GM13977 (cell line): ENCODE measurements at regions not wholly inside any gene's neighbourhood (a gene's known extent, or its start where the extent isn't known, plus 50 kb on each side); places are given as distances from the start of the nearest gene placed in this dataset.

Experiments used
- DNase-seq: peaks from one replicate; pipeline ENCODE4 v3.0.0; 2012; ENCODE audit warnings: low spot score
- CTCF ChIP-seq: IDR thresholded peaks from 2 replicates; pipeline ENCODE4 v1.5.1; 2012; ENCODE audit warnings: mild to moderate bottlenecking, control low read depth; ENCODE audit not compliant: insufficient read depth; ENCODE audit errors: extremely low read depth, missing control alignments
- in situ Hi-C: fragments of 300-500 bp; cut with MboI; formaldehyde crosslinking; loops from one replicate; pipeline ENCODE4 v1.12.0; 2022; ENCODE audit warnings: low sequenced_read_pairs, low pct_unique_long_range_greater_than_20kb, mixed read lengths, inconsistent platforms; ENCODE audit not compliant: unreplicated experiment

GRCh38 chr22:46085828-46086576, 64.3 kb upstream of the PPARA start:
- in situ Hi-C loops, result no loop called here
- DNase-seq, result no peak
- no peak for TF ChIP-seq CTCF

GRCh38 chr22:46086577-46087335, 63.6 kb upstream of the PPARA start:
- TF ChIP-seq CTCF, result no peak
- in situ Hi-C loops, result no loop called here
- no peak for DNase-seq

GRCh38 chr22:46087336-46087690, 63.0 kb upstream of the PPARA start:
- in situ Hi-C loops, result no loop called here
- no peak for DNase-seq
- no peak for TF ChIP-seq CTCF

- in situ Hi-C loops, result no loop called here
- DNase-seq, result no peak
- no peak for TF ChIP-seq CTCF
Observed at GRCh38 chr22:46087816-46088277, 62.5 kb upstream of the PPARA start.

- no peak for TF ChIP-seq CTCF
- no peak for DNase-seq
- in situ Hi-C loops, result no loop called here
Observed at GRCh38 chr22:46088541-46089311, 61.6 kb upstream of the PPARA start.

- TF ChIP-seq CTCF, result no peak
- in situ Hi-C loops, result no loop called here
- no peak for DNase-seq
Observed at GRCh38 chr22:46089426-46090035, 60.8 kb upstream of the PPARA start.
